Osteoblast (primary cell): ENCODE measurements at regions not wholly inside any gene's neighbourhood (a gene's known extent, or its start where the extent isn't known, plus 50 kb on each side); places are given as distances from the start of the nearest gene placed in this dataset.

ENCODE experiments used
- DNase-seq: peaks from one replicate; pipeline ENCODE4 v3.0.0; 2011; ENCODE audit warnings: low spot score, mixed read lengths; ENCODE audit not compliant: insufficient read length; ENCODE audit errors: missing footprints
- H2AFZ ChIP-seq: 2 replicates; pipeline ENCODE4 v1.6.0; 2011; ENCODE audit warnings: mild to moderate bottlenecking, low read length
- H3K27ac ChIP-seq: 2 replicates; pipeline ENCODE4 v1.5.1; 2011; ENCODE audit warnings: mild to moderate bottlenecking, low read depth, low read length, moderate library complexity
- H3K27me3 ChIP-seq: 2 replicates; pipeline ENCODE4 v1.6.0; 2012; ENCODE audit warnings: mild to moderate bottlenecking, control low read depth, inconsistent platforms, low read length, moderate library complexity; ENCODE audit not compliant: insufficient read depth
- H3K36me3 ChIP-seq: 2 replicates; pipeline ENCODE4 v1.5.1; 2011; ENCODE audit warnings: mild to moderate bottlenecking, low read length, control low read depth, moderate library complexity; ENCODE audit not compliant: insufficient read depth
- H3K4me1 ChIP-seq: 2 replicates; pipeline ENCODE4 v1.5.1; 2011; ENCODE audit warnings: mild to moderate bottlenecking, low read length, control low read depth, moderate library complexity; ENCODE audit not compliant: insufficient read depth
- H3K4me2 ChIP-seq: 2 replicates; pipeline ENCODE4 v1.6.0; 2011; ENCODE audit warnings: mild to moderate bottlenecking, low read length; ENCODE audit not compliant: insufficient read depth
- H3K4me3 ChIP-seq: fragments of 200-600 bp; sonication (generic); 3 replicates; pipeline ENCODE4 v1.5.1; 2012; ENCODE audit warnings: mild to moderate bottlenecking, low read length, inconsistent platforms; ENCODE audit not compliant: insufficient read depth
- H3K79me2 ChIP-seq: 2 replicates; pipeline ENCODE4 v1.6.0; 2012; ENCODE audit warnings: mild to moderate bottlenecking, low read length, control low read depth, inconsistent platforms; ENCODE audit not compliant: insufficient read depth
- H3K9me3 ChIP-seq: 2 replicates; pipeline ENCODE4 v1.5.1; 2011; ENCODE audit warnings: low read depth, low read length, control low read depth
- H4K20me1 ChIP-seq: 2 replicates; pipeline ENCODE4 v1.6.0; 2012; ENCODE audit warnings: mild to moderate bottlenecking, low read length, control low read depth; ENCODE audit not compliant: insufficient read depth
- CTCF ChIP-seq: IDR thresholded peaks from 2 replicates; pipeline ENCODE4 v1.5.1; 2011; ENCODE audit warnings: mild to moderate bottlenecking, low read depth, low read length, moderate library complexity; ENCODE audit errors: extremely low read depth

GRCh38 chr2:155689791-155690190 is 642.7 kb downstream of the NR4A2 start:
- no peak overlapping the region for H3K4me3 ChIP-seq

GRCh38 chr2:155687181-155687580 is 645.3 kb downstream of the NR4A2 start:
- H3K4me3 ChIP-seq: no peak overlapping the region
- H2AFZ ChIP-seq: no peak overlapping the region
- no peak overlapping the region for H3K4me2 ChIP-seq
- no peak overlapping the region for H3K27ac ChIP-seq
- no peak for TF ChIP-seq CTCF
- no peaks in the 10 kb centered on the region for H4K20me1 ChIP-seq
- no peaks in the 10 kb centered on the region for H3K27me3 ChIP-seq
- H3K36me3 ChIP-seq: no peaks in the 10 kb centered on the region
- no peaks in the 10 kb centered on the region for H3K9me3 ChIP-seq
- H3K4me1 ChIP-seq: no peaks in the 10 kb centered on the region
- DNase-seq: no peak
- no peaks in the 10 kb centered on the region for H3K79me2 ChIP-seq

More at GRCh38 chr2:155689791-155690190, 642.7 kb downstream of the NR4A2 start:
- Histone ChIP-seq H3K36me3 (no peaks in the 10 kb centered on the region), H3K27ac (no peak overlapping the region), H3K4me2 (no peak overlapping the region), H2AFZ (no peak overlapping the region), H3K9me3 (no peaks in the 10 kb centered on the region), H3K27me3 (no peaks in the 10 kb centered on the region), H3K4me1 (no peaks in the 10 kb centered on the region), H3K79me2 (no peaks in the 10 kb centered on the region), H4K20me1 (no peaks in the 10 kb centered on the region)
- DNase-seq: no peak
- no peak for TF ChIP-seq CTCF

GRCh38 chr2:155679647-155680046 is 652.9 kb downstream of the NR4A2 start:
- Histone ChIP-seq H3K27me3 (no peaks in the 10 kb centered on the region), H3K27ac (no peak overlapping the region), H3K9me3 (no peaks in the 10 kb centered on the region), H3K4me3 (no peak overlapping the region), H2AFZ (no peak overlapping the region), H4K20me1 (no peaks in the 10 kb centered on the region), H3K36me3 (no peaks in the 10 kb centered on the region), H3K79me2 (no peaks in the 10 kb centered on the region), H3K4me1 (no peaks in the 10 kb centered on the region), H3K4me2 (no peak overlapping the region)
- DNase-seq: no peak
- no peak for TF ChIP-seq CTCF

GRCh38 chr2:155675920-155676319 is 656.6 kb downstream of the NR4A2 start:
- Histone ChIP-seq H4K20me1 (no peaks in the 10 kb centered on the region), H2AFZ (no peak overlapping the region), H3K79me2 (no peaks in the 10 kb centered on the region), H3K4me2 (no peak overlapping the region), H3K9me3 (no peaks in the 10 kb centered on the region), H3K4me3 (no peak overlapping the region), H3K27me3 (no peaks in the 10 kb centered on the region), H3K27ac (no peak overlapping the region), H3K36me3 (no peaks in the 10 kb centered on the region), H3K4me1 (no peaks in the 10 kb centered on the region)
- DNase-seq: no peak
- TF ChIP-seq CTCF: no peak
